IMR-90 (cell line): ENCODE measurements at regions not wholly inside any gene's neighbourhood (a gene's known extent, or its start where the extent isn't known, plus 50 kb on each side); places are given as distances from the start of the nearest gene placed in this dataset.

ENCODE experiments used
- BHLHE40 ChIP-seq: fragments of 150-350 bp; IDR thresholded peaks from 2 replicates; pipeline ENCODE4 v1.6.1; 2016; ENCODE audit warnings: mild to moderate bottlenecking, low read depth, low read length
- CEBPB ChIP-seq: IDR thresholded peaks from 2 replicates; pipeline ENCODE4 v1.6.1; 2012; ENCODE audit warnings: low read depth, low read length, improper control_type of control experiment
- CHD1 ChIP-seq: IDR thresholded peaks from 2 replicates; pipeline ENCODE4 v1.6.1; 2012; ENCODE audit warnings: low read depth, low read length, improper control_type of control experiment
- NFE2L2 ChIP-seq: fragments of 150-350 bp; IDR thresholded peaks from 2 replicates; pipeline ENCODE4 v1.6.1; 2016; ENCODE audit warnings: low read depth, mild to moderate bottlenecking, low read length
- POLR2A ChIP-seq: IDR thresholded peaks from 2 replicates; pipeline ENCODE4 v1.6.1; 2012; ENCODE audit warnings: mild to moderate bottlenecking, low read depth, low read length
- RCOR1 ChIP-seq: IDR thresholded peaks from 2 replicates; pipeline ENCODE4 v1.6.1; 2012; ENCODE audit warnings: mild to moderate bottlenecking, low read length, improper control_type of control experiment; ENCODE audit not compliant: insufficient replicate concordance
- TF ChIP-seq, protein P1 (sequence below): conservative IDR thresholded peaks from 2 replicates; pipeline ENCODE4 v1.5.1; 2012; ENCODE audit warnings: mild to moderate bottlenecking, low read depth, low read length, improper control_type of control experiment
- TF ChIP-seq, protein P2 (sequence below): fragments of 150-350 bp; IDR thresholded peaks from 2 replicates; pipeline ENCODE4 v1.6.1; 2017; ENCODE audit warnings: mild to moderate bottlenecking, antibody characterized with exemption, low read length, low read depth

DNA sequence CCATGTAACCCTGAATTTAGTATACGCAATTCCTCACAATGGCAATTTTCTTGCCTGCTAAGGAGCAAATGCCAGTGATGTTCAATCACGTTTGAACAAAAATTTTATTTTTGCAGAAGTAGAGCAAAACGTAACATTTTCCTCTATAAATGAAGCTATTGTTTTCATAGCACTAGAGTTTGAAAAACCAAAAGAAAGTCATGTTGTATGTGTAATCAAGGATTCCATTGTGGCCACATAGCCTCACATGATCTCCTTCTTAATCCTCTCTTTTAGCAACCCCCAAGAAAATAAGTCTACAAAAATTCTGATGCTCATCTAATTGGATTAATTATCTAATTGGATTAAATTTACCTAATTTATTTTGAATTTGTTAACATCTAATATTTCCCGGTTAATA, 1217.4 kb upstream of the FLRT2 start:
- TF ChIP-seq, protein P1, sequence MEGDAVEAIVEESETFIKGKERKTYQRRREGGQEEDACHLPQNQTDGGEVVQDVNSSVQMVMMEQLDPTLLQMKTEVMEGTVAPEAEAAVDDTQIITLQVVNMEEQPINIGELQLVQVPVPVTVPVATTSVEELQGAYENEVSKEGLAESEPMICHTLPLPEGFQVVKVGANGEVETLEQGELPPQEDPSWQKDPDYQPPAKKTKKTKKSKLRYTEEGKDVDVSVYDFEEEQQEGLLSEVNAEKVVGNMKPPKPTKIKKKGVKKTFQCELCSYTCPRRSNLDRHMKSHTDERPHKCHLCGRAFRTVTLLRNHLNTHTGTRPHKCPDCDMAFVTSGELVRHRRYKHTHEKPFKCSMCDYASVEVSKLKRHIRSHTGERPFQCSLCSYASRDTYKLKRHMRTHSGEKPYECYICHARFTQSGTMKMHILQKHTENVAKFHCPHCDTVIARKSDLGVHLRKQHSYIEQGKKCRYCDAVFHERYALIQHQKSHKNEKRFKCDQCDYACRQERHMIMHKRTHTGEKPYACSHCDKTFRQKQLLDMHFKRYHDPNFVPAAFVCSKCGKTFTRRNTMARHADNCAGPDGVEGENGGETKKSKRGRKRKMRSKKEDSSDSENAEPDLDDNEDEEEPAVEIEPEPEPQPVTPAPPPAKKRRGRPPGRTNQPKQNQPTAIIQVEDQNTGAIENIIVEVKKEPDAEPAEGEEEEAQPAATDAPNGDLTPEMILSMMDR, result no peak
- TF ChIP-seq NFE2L2 (no peak), POLR2A (no peak), CEBPB (no peak), BHLHE40 (no peak), RCOR1 (no peak), CHD1 (no peak)
- TF ChIP-seq, protein P2, sequence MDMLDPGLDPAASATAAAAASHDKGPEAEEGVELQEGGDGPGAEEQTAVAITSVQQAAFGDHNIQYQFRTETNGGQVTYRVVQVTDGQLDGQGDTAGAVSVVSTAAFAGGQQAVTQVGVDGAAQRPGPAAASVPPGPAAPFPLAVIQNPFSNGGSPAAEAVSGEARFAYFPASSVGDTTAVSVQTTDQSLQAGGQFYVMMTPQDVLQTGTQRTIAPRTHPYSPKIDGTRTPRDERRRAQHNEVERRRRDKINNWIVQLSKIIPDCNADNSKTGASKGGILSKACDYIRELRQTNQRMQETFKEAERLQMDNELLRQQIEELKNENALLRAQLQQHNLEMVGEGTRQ, result no peak
